Tibial nerve (tissue), 4 donors: ENCODE measurements at regions not wholly inside any gene's neighbourhood (a gene's known extent, or its start where the extent isn't known, plus 50 kb on each side); places are given as distances from the start of the nearest gene placed in this dataset.

Source experiments
- CTCF ChIP-seq, 5 experiments: fragments of 200-600 bp in 3 of 5; fragments of 450-650 bp in 2 of 5; sonication (generic) in 3 of 5; IDR thresholded peaks; one replicate each; pipeline ENCODE4 v1.5.1; 2016 to 2019; ENCODE audit warnings: antibody characterized with exemption in 5 of 5, mild to moderate bottlenecking in 3 of 5, moderate library complexity in 2 of 5
- EP300 ChIP-seq, 2 donors: sonication (generic); formaldehyde crosslinking; IDR thresholded peaks; one replicate each; pipeline ENCODE4 v1.6.1; 2017; ENCODE audit warnings: antibody characterized with exemption in 2 of 2, mild to moderate bottlenecking in 1 of 2
- POLR2A ChIP-seq, 2 donors: fragments of 450-650 bp; IDR thresholded peaks; one replicate each; pipeline ENCODE4 v1.6.1; 2017; ENCODE audit warnings: antibody characterized with exemption in 2 of 2, mild to moderate bottlenecking in 2 of 2, moderate library complexity in 2 of 2

DNA sequence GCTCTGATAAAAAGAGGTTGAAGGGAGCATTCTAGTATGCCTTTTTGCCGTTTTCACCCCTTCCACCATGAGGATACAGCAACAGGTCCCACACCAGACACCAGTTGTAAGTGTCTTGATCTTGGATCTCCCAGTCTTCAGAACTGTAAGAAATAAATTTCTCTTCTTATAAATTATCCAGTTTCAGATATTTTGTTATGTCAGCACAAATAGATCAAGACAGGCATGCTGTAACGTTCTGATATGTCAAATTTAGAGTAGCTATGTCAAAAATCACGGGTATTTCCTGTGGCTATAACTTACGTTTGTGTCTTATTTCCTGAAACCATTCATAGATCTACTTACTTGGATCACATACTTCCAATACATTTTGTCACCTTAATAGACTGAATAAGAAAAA is 55.9 kb upstream of the CD83 start:
- no peak for TF ChIP-seq CTCF (IDR thresholded peaks at IDR 0.05)
- no peak for TF ChIP-seq POLR2A (IDR thresholded peaks at IDR 0.05)
- TF ChIP-seq EP300 (IDR thresholded peaks at IDR 0.05): no peak
